Loucy (cell line): ENCODE measurements at regions not wholly inside any gene's neighbourhood (a gene's known extent, or its start where the extent isn't known, plus 50 kb on each side); places are given as distances from the start of the nearest gene placed in this dataset.

Experiments used
- H2AFZ ChIP-seq: fragments of 200-600 bp; sonication (generic); 2 replicates; pipeline ENCODE4 v1.6.0; 2016; ENCODE audit warnings: antibody characterized with exemption, mild to moderate bottlenecking, low read length, moderate library complexity
- H3F3A ChIP-seq: fragments of 200-600 bp; 2 replicates; pipeline ENCODE4 v1.6.0; 2016; ENCODE audit warnings: antibody characterized with exemption, low read depth, mild to moderate bottlenecking
- H3K27me3 ChIP-seq: fragments of 200-600 bp; sonication (generic); 2 replicates; pipeline ENCODE4 v1.6.1; 2014; ENCODE audit warnings: low read length, mild to moderate bottlenecking; ENCODE audit not compliant: insufficient read depth, poor library complexity, severe bottlenecking
- H3K36me3 ChIP-seq: fragments of 200-600 bp; sonication (generic); 2 replicates; pipeline ENCODE4 v1.6.1; 2016; ENCODE audit warnings: low read length; ENCODE audit not compliant: insufficient read depth
- H3K4me1 ChIP-seq: fragments of 200-600 bp; sonication (generic); 2 replicates; pipeline ENCODE4 v1.5.1; 2014; ENCODE audit warnings: low read length, mild to moderate bottlenecking; ENCODE audit not compliant: insufficient read depth, poor library complexity, severe bottlenecking
- H3K4me2 ChIP-seq: fragments of 200-600 bp; sonication (generic); 2 replicates; pipeline ENCODE4 v1.6.0; 2014; ENCODE audit warnings: antibody characterized with exemption, low read length, low read depth, mild to moderate bottlenecking; ENCODE audit not compliant: poor library complexity, severe bottlenecking
- H3K4me3 ChIP-seq: fragments of 200-600 bp; sonication (generic); 2 replicates; pipeline ENCODE4 v1.5.1; 2014; ENCODE audit warnings: low read length, mild to moderate bottlenecking, mixed read lengths; ENCODE audit not compliant: poor library complexity, severe bottlenecking
- H3K79me2 ChIP-seq: fragments of 200-600 bp; sonication (generic); 2 replicates; pipeline ENCODE4 v1.6.1; 2014; ENCODE audit warnings: low read length; ENCODE audit not compliant: insufficient read depth
- H3K9ac ChIP-seq: fragments of 200-600 bp; sonication (generic); 2 replicates; pipeline ENCODE4 v1.6.0; 2014; ENCODE audit warnings: mild to moderate bottlenecking, low read depth, low read length, moderate library complexity; ENCODE audit not compliant: poor library complexity, severe bottlenecking
- H3K9me2 ChIP-seq: fragments of 200-600 bp; sonication (generic); replicated peaks from 2 replicates; pipeline ENCODE4 v1.6.1; 2016; ENCODE audit warnings: low read depth, low read length, mixed read lengths
- H3K9me3 ChIP-seq: fragments of 200-600 bp; sonication (generic); 2 replicates; pipeline ENCODE4 v1.6.1; 2014; ENCODE audit warnings: mild to moderate bottlenecking, antibody characterized with exemption, low read length, low read depth; ENCODE audit not compliant: insufficient read depth
- H4K20me1 ChIP-seq: fragments of 200-600 bp; sonication (generic); 2 replicates; pipeline ENCODE4 v1.6.0; 2014; ENCODE audit warnings: antibody characterized with exemption, low read length, mild to moderate bottlenecking; ENCODE audit not compliant: insufficient read depth, poor library complexity, severe bottlenecking
- CTCF ChIP-seq: fragments of 200-600 bp; sonication (generic); conservative IDR thresholded peaks from 2 replicates; pipeline ENCODE4 v1.5.1; 2014; ENCODE audit warnings: mild to moderate bottlenecking, antibody characterized with exemption, low read length
- EZH2phosphoT487 ChIP-seq: fragments of 200-600 bp; IDR thresholded peaks from 2 replicates; pipeline ENCODE4 v1.6.1; 2018; ENCODE audit warnings: antibody characterized with exemption, mild to moderate bottlenecking, moderate library complexity, borderline replicate concordance

GRCh38 chr2:226002438-226002837 lies 602.9 kb downstream of the NYAP2 start:
- Histone ChIP-seq H3K9me3 (no peaks in the 10 kb centered on the region), H2AFZ (no peak overlapping the region), H3K4me1 (no peaks in the 10 kb centered on the region), H3K9me2 (no peaks in the 10 kb centered on the region), H4K20me1 (no peaks in the 10 kb centered on the region), H3F3A (no peaks in the 10 kb centered on the region), H3K27me3 (no peaks in the 10 kb centered on the region), H3K79me2 (no peaks in the 10 kb centered on the region), H3K9ac (no peak overlapping the region), H3K4me3 (no peak overlapping the region), H3K4me2 (no peak overlapping the region), H3K36me3 (no peaks in the 10 kb centered on the region)
- no peak for TF ChIP-seq EZH2phosphoT487
- no peak for TF ChIP-seq CTCF

GRCh38 chr2:226001716-226002115 lies 602.2 kb downstream of the NYAP2 start:
- H3K36me3 ChIP-seq: no peaks in the 10 kb centered on the region

GRCh38 chr2:225999692-226000091 lies 600.2 kb downstream of the NYAP2 start:
- no peak overlapping the region for H3K9ac ChIP-seq
- H3K27me3 ChIP-seq: no peaks in the 10 kb centered on the region

More at GRCh38 chr2:226001716-226002115, 602.2 kb downstream of the NYAP2 start:
- TF ChIP-seq EZH2phosphoT487 (no peak), CTCF (no peak)
- Histone ChIP-seq H3K9ac (no peak overlapping the region), H2AFZ (no peak overlapping the region), H3K4me2 (no peak overlapping the region), H3K9me3 (no peaks in the 10 kb centered on the region), H3K79me2 (no peaks in the 10 kb centered on the region), H3K4me1 (no peaks in the 10 kb centered on the region), H3F3A (no peaks in the 10 kb centered on the region), H3K4me3 (no peak overlapping the region), H4K20me1 (no peaks in the 10 kb centered on the region), H3K27me3 (no peaks in the 10 kb centered on the region), H3K9me2 (no peaks in the 10 kb centered on the region)

More at GRCh38 chr2:225999692-226000091, 600.2 kb downstream of the NYAP2 start:
- Histone ChIP-seq H3K4me1 (no peaks in the 10 kb centered on the region), H3K4me3 (no peak overlapping the region), H2AFZ (no peak overlapping the region), H3F3A (no peaks in the 10 kb centered on the region), H3K4me2 (no peak overlapping the region), H3K79me2 (no peaks in the 10 kb centered on the region), H3K9me3 (no peaks in the 10 kb centered on the region), H3K9me2 (no peaks in the 10 kb centered on the region), H4K20me1 (no peaks in the 10 kb centered on the region), H3K36me3 (no peaks in the 10 kb centered on the region)
- TF ChIP-seq EZH2phosphoT487: no peak
- TF ChIP-seq CTCF: no peak
